Adrenal gland (tissue), 9 donors: ENCODE measurements at regions not wholly inside any gene's neighbourhood (a gene's known extent, or its start where the extent isn't known, plus 50 kb on each side); places are given as distances from the start of the nearest gene placed in this dataset.

Experiments used
- DNase-seq, 7 donors: peaks; one replicate each; pipeline ENCODE4 v3.0.0-alpha.2; 2019 to 2020
- H3K27ac ChIP-seq, 5 donors: fragments of 200-600 bp; sonication (generic) in 4 of 5; 1 replicate in 3 of 5; 2 replicates in 2 of 5; pipeline versions ENCODE4 v1.5.1 to v1.8.0; 2016 to 2020; ENCODE audit warnings: mild to moderate bottlenecking in 1 of 5
- H3K27me3 ChIP-seq: fragments of 200-600 bp; 2 replicates; pipeline ENCODE4 v1.8.0; 2021
- H3K36me3 ChIP-seq, 2 donors: fragments of 200-600 bp; replicated peaks in 1 of 2; 1 replicate in 1 of 2; 2 replicates in 1 of 2; pipeline versions ENCODE4 v1.5.1 to v1.8.0; 2018 to 2022
- H3K4me1 ChIP-seq, 2 donors: fragments of 200-600 bp; replicated peaks in 1 of 2; 1 replicate in 1 of 2; 2 replicates in 1 of 2; pipeline versions ENCODE4 v1.5.1 to v1.8.0; 2018 to 2021
- H3K4me3 ChIP-seq, 4 donors: fragments of 200-600 bp; sonication (generic) in 3 of 4; one replicate each; pipeline ENCODE4 v1.5.1; 2016 to 2018
- H3K9me3 ChIP-seq, 3 donors: fragments of 200-600 bp; sonication (generic) in 1 of 3; replicated peaks in 1 of 3; 1 replicate in 2 of 3; 2 replicates in 1 of 3; pipeline versions ENCODE4 v1.5.1 to v1.8.0; 2016 to 2021
- POLR2A ChIP-seq, 2 donors: fragments of 450-650 bp; IDR thresholded peaks; one replicate each; pipeline ENCODE4 v1.6.1; 2017; ENCODE audit warnings: antibody characterized with exemption in 2 of 2, mild to moderate bottlenecking in 2 of 2, moderate library complexity in 1 of 2
- WGBS, 4 donors: extraction: QIAGEN DNeasy Blood & Tissue Kit in 2 of 4; methylation state at CpG; one replicate each; pipeline versions ENCODE4 v1.1.5 to v1.1.7; 2013 to 2017; 5-methylcytosine and 5-hydroxymethylcytosine counted together
- intact Hi-C, 2 donors: fragments of 100-400 bp; cut with DNase I; formaldehyde crosslinking; loops; one replicate each; pipeline versions ENCODE4 v1.14.1 to v1.15.0; 2022 to 2023
- TF ChIP-seq, protein P1 (sequence below), 6 experiments: fragments of 450-650 bp in 4 of 6; fragments of 200-600 bp in 2 of 6; sonication (generic) in 1 of 6; IDR thresholded peaks; 1 replicate in 5 of 6; 2 replicates in 1 of 6; pipeline versions ENCODE4 v1.5.1 to v1.8.0; 2016 to 2021; ENCODE audit warnings: antibody characterized with exemption in 6 of 6, mild to moderate bottlenecking in 2 of 6, moderate library complexity in 1 of 6
- donor health status: healthy with polysubstance abuse.
- donor health status: Bipolar disorder and iron deficiency.
- donor health status: DM: yes; HTN: yes; CAD: no.
- donor health status: DM: no; HTN: no; CAD: no.
- donor health status: DM: no; HTN: no; CAD: no.

DNA sequence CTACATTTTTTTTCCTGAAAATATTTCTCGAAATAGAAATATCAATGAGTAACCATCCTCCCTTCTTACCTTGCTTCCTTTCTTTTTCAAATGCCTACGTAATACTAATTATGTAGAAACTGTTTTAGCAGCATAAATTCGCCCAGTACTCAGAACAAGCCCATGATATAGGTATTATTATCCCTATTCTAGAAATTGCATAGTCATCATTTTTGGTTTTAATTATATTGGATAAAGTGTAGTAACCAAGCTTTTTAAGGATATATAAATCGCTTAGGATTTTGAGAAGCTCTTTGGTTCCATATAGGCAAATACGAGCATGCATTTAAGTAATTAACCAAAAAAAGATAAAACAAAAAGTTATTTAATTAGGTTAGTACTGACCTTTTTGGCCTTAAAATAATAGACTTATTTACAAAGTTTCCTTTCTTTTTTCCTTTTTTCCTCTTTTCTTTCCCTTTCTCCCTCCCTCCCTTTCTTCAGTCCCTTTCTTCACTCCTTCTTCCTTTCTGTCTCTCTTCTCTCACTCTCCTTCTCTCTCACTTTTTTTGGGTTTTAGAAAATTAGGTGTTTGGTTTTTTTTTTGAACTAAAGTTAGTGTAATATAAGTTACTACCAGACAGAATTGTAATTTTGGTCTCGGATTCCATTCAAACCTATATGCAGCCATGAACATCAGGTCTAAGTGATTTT is 457.7 kb downstream of the RFPL4B start:
- intact Hi-C loops: no loop called here
- DNase-seq: no peak
- no peaks in the 10 kb centered on the region for H3K27me3 ChIP-seq
- no peaks in the 10 kb centered on the region for H3K9me3 ChIP-seq
- H3K4me1 ChIP-seq: no peaks in the 10 kb centered on the region
- TF ChIP-seq, protein P1, sequence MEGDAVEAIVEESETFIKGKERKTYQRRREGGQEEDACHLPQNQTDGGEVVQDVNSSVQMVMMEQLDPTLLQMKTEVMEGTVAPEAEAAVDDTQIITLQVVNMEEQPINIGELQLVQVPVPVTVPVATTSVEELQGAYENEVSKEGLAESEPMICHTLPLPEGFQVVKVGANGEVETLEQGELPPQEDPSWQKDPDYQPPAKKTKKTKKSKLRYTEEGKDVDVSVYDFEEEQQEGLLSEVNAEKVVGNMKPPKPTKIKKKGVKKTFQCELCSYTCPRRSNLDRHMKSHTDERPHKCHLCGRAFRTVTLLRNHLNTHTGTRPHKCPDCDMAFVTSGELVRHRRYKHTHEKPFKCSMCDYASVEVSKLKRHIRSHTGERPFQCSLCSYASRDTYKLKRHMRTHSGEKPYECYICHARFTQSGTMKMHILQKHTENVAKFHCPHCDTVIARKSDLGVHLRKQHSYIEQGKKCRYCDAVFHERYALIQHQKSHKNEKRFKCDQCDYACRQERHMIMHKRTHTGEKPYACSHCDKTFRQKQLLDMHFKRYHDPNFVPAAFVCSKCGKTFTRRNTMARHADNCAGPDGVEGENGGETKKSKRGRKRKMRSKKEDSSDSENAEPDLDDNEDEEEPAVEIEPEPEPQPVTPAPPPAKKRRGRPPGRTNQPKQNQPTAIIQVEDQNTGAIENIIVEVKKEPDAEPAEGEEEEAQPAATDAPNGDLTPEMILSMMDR (IDR thresholded peaks at IDR 0.05): no peak
- TF ChIP-seq POLR2A (IDR thresholded peaks at IDR 0.05): no peak
- no peak overlapping the region for H3K27ac ChIP-seq
- H3K36me3 ChIP-seq: no peaks in the 10 kb centered on the region
- H3K4me3 ChIP-seq: no peak overlapping the region
- WGBS, 4 donors: 80 to 90% (median 88%) methylated on average over 6 of the region's 6 CpGs

DNA sequence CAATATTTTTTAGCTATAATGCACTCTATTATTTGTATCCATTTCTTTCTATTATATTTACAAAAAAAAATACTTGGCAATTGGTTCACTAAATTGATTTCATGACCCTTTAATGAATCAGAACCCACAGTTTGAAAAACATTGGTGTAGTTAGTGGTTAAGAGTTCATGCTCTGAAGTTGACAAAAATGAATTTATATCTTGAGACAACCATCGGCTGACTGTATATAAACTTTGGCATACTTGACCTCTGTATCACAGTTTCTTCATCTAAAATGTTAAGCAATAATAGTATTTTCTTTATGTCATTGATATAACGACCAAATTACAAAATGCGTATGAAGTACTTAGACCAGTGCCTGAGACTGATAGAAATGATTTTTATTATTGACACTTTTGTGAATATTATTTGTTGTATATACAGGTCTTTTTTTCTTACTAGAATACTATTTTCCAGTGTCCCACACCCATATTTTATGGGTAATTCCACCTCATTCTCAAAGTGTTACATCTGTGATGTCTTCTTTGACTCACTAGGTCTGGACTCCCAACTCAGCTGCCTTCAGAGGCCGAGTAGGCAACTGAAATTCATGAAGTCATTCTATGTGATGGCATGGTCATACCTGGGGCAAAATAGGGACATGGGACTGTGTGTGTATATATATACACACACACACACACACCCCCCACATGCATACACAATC is 459.2 kb downstream of the RFPL4B start:
- Histone ChIP-seq H3K4me1 (no peaks in the 10 kb centered on the region), H3K9me3 (no peaks in the 10 kb centered on the region), H3K27ac (no peak overlapping the region), H3K36me3 (no peaks in the 10 kb centered on the region), H3K4me3 (no peak overlapping the region), H3K27me3 (no peaks in the 10 kb centered on the region)
- TF ChIP-seq, protein P1 (IDR thresholded peaks at IDR 0.05): no peak
- no peak for TF ChIP-seq POLR2A (IDR thresholded peaks at IDR 0.05)
- WGBS, 4 donors: 74 to 87% (median 81%) methylated on average over 4 of the region's 4 CpGs
- DNase-seq: no peak
- intact Hi-C loops: no loop called here

DNA sequence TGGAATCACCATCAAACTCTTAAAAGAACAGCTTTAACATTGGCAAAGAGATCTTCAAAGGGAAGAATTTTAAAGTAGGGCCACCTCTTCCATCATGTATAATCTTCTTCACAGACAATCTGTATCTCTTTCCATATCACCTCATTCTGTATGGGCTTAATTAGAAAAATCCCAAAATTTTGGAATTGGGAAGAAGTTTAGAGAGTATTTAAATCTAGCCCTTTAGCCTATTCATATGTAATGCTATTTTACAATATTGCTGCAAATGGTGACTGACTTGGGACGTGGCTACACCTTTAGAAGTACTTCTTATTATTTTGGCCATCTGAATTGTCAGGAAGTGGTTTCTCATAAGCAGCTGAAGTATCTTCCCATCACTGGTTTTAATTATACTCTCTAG is 474.3 kb downstream of the RFPL4B start:
- TF ChIP-seq, protein P1 (IDR thresholded peaks at IDR 0.05): no peak
- TF ChIP-seq POLR2A (IDR thresholded peaks at IDR 0.05): no peak
- Histone ChIP-seq H3K27ac (no peak overlapping the region), H3K36me3 (no peaks in the 10 kb centered on the region), H3K27me3 (no peaks in the 10 kb centered on the region), H3K9me3 (no peaks in the 10 kb centered on the region), H3K4me1 (no peaks in the 10 kb centered on the region), H3K4me3 (no peak overlapping the region)
- no peak for DNase-seq
- 53 to 84% (median 70%) methylated on average over 1 of the region's 1 CpG for WGBS, 4 donors
- intact Hi-C loops: no loop called here

DNA sequence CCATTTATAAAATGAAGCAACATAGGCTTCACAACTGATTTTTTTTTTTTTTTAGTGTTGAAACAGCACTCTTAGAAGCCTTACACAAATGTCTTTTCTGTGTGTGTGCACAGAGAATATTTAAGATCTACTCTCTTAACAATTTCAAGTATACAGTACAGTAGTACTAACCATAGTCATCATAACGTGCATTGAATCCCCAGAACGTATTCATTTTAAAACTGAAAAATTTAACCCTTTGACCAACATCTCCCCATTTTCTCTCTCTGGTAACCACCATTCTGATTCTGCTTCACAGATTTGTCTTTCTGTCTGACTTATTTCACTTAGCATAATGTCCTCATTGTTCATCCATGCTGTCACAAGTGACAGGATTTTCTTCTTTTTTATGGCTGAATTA is 475.6 kb downstream of the RFPL4B start:
- 60 to 72% (median 67%) methylated on average over 2 of the region's 2 CpGs for WGBS, 4 donors

More for the DNA sequence above, 475.6 kb downstream of the RFPL4B start:
- Histone ChIP-seq H3K27ac (no peak overlapping the region), H3K4me1 (no peaks in the 10 kb centered on the region), H3K27me3 (no peaks in the 10 kb centered on the region), H3K4me3 (no peak overlapping the region), H3K9me3 (no peaks in the 10 kb centered on the region), H3K36me3 (no peaks in the 10 kb centered on the region)
- no peak for TF ChIP-seq POLR2A (IDR thresholded peaks at IDR 0.05)
- TF ChIP-seq, protein P1 (IDR thresholded peaks at IDR 0.05): no peak
- no peak for DNase-seq
- intact Hi-C loops: no loop called here
